GM19099 (cell line): ENCODE measurements at regions not wholly inside any gene's neighbourhood (a gene's known extent, or its start where the extent isn't known, plus 50 kb on each side); places are given as distances from the start of the nearest gene placed in this dataset.

Experiments
- POLR2A ChIP-seq: IDR thresholded peaks from 3 replicates; pipeline ENCODE4 v1.6.1; 2011; ENCODE audit warnings: low read depth; ENCODE audit not compliant: insufficient read length; ENCODE audit errors: extremely low read depth

DNA sequence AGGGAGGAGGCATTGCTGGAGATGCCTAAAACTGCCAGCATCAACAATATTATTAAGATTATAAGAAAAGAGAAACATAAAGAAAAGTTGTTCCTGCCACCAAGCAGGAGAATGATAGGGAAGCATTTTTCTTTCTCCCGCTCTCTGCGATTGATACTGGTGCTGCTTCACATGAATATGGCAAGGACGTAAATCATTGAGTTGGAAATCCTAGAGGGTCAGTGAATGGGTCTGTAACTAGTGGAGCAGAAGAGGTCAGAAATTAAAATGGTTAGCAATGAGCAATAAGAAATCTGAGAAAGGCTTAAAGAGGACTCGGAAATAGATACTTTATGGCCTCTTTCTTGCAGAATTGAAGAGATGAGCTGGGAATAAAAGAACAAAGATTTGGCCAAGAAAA, 631.7 kb downstream of the BCL11A start:
- no peak for TF ChIP-seq POLR2A

- no peak for TF ChIP-seq POLR2A
Observed at GRCh38 chr2:59920961-59921360, 632.5 kb downstream of the BCL11A start.

DNA sequence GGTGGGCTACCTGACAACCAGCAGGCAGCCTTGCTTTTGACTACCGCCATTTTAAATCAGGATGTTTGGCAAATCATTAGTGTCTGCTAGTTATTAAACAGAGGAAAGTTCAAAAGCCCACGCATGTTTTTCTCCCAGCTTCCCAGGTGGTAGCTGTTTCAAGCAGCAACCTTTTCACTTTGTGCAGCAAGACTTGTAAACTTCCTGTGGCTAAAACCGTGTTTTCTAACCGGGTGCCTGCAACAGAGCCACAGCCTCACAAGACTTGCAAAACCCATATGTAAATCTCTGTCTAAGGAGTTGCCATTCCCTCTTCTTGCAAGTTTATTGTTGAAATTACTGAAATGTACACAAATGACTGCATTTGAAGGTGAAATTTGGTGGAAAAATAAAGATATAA, 633.1 kb downstream of the BCL11A start:
- TF ChIP-seq POLR2A = no peak

DNA sequence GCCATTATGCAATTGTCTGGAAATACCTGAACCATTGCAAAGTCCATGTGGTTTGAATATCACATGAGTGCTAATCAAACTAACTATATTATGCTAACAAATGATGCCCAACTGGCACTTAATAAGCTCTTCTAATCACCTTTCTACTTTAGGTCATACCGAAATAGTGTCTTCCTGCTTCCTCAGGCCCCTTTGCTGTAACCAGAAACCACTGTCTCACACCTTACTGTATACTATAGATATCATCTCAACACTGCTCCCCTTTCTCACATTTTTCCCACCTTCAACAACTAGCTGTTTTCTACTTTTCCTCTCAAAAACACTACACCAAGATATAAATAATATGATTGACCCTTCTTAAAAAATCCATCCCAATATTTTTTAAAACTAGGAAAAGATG, 633.9 kb downstream of the BCL11A start:
- TF ChIP-seq POLR2A = no peak

GRCh38 chr2:59912042-59912441, 641.4 kb downstream of the BCL11A start:
- TF ChIP-seq POLR2A = no peak

GRCh38 chr2:59910166-59910565, 643.3 kb downstream of the BCL11A start:
- TF ChIP-seq POLR2A = no peak

- TF ChIP-seq POLR2A = no peak
Observed at GRCh38 chr2:59909147-59909546, 644.3 kb downstream of the BCL11A start.

DNA sequence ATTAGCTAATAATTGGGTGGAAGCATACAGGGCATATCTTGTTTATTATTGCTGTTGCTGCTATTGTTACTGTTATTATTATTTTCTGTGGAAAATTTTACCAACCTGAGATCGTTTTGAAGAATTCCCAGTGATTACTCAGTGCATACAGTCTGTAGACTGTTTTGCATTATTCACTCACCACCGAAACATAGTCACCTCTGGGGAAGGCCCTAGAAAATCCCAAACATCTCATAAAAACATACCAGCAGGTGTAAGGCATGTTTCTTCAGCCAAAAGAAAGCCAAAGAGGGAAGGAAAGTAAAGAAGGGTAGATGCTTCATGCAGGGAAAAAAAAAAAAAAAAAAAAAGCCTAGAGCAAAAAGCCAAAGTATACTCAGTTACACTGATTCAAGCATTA, 647.7 kb downstream of the BCL11A start:
- no peak for TF ChIP-seq POLR2A

- TF ChIP-seq POLR2A = no peak
Observed at GRCh38 chr2:59903994-59904544, 649.4 kb downstream of the BCL11A start.

GRCh38 chr2:59900728-59901452, 652.6 kb downstream of the BCL11A start:
- no peak for TF ChIP-seq POLR2A

- no peak for TF ChIP-seq POLR2A
Observed at GRCh38 chr2:59899692-59900091, 653.8 kb downstream of the BCL11A start.

DNA sequence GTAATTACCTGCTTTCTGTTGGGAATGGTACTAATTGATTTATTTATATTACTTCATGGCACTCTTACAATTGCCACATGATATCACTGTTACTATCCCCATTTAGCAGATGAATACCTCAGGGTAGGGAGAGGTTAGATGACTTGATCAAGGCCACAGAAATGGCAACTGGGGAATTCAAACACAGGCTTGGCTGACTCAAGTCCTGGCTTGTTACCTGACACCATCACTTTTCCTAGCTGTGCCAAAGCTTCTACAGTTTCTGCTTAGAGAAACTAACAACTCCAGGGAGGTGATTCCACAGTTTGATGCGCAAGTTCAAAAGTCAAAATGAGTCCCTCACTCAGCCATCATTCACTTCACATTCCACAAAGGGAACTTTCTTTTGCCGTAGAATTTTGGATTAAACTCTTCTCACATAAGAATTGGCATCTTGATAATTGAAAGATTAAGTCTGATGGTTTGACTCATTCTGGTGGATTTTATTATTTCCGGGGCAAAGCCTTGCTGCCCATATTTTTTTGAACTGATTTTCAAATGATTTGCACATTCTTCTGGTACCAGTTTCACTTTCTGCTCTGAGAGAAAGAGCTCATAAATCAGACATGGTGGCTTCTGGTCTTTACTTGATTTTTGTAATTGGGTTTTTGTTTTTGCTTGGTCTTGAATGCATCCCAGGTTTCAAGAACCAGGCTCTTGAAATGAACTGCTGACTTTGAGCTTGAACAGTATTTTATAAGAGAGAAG, 656.8 kb downstream of the BCL11A start:
- TF ChIP-seq POLR2A = no peak

GRCh38 chr2:59893612-59894011, 659.8 kb downstream of the BCL11A start:
- no peak for TF ChIP-seq POLR2A

DNA sequence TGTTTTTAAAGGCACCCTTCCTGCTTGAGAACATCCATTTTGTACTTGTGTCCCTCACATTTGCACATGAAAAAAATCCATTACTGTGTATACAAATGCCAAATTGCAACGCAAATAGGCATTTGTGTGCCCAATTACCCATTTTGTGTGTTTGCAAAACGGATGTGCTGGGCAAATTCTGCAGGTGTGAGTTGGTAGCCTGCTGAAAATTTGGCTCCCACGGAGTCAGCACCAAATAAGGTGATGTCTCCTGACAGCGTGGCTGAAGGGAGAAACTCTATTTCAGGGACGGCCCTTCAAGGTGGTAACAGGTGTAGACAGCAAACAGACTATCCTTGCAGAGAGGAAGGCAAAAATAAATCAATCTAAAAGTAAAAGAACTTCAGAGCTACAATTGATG, 661.1 kb downstream of the BCL11A start:
- no peak for TF ChIP-seq POLR2A

- TF ChIP-seq POLR2A = no peak
Observed at GRCh38 chr2:59889305-59889704, 664.1 kb downstream of the BCL11A start.

DNA sequence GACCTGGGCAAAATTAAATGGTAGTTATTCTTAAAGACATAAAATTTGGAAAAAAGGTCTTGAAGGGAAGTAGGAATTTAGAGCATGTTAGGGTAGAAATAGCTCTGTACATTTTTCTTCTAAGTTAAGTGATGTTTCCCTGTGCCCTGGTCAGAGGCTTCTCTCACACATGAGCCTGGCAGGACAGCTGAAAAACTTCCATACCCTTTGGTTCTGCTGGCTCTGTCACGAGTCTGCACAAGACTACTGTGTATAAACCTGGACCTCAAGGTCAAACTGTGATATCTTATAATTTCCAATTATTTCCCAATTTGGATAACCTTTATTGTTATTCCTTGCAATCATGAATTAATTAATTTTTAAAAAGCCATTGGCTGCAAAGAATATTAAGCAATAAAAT, 664.7 kb downstream of the BCL11A start:
- TF ChIP-seq POLR2A = no peak

GRCh38 chr2:59888015-59888414, 665.4 kb downstream of the BCL11A start:
- TF ChIP-seq POLR2A = no peak

- TF ChIP-seq POLR2A = no peak
Observed at GRCh38 chr2:59887366-59887765, 666.1 kb downstream of the BCL11A start.
